ENCODE measurements at regions not wholly inside any gene's neighbourhood (a gene's known extent, or its start where the extent isn't known, plus 50 kb on each side); places are given as distances from the start of the nearest gene placed in this dataset.

GRCh38 chr1:57512386-57512785 lies 88.5 kb upstream of the DAB1 start:
- TF ChIP-seq CTCF (conservative IDR thresholded peaks at IDR 0.05; ENCODE audit: low read depth, low read length) (no peak), EZH2 (IDR thresholded peaks at IDR 0.05; ENCODE audit: low read length, unreplicated experiment) (no peak)

Measured in PC-3 (cell line).